Activated CD8-positive, alpha-beta T cell treated with anti-CD3 and anti-CD28 coated beads for 36 hours (primary cell): ENCODE measurements at regions not wholly inside any gene's neighbourhood (a gene's known extent, or its start where the extent isn't known, plus 50 kb on each side); places are given as distances from the start of the nearest gene placed in this dataset.

Source experiments
- ATAC-seq: fragments of 200-7000 bp; cut with Tn5 transposase; one replicate; pipeline ENCODE4 v1.10.0; 2021; ENCODE audit warnings: mild to moderate bottlenecking, moderate library complexity
- CTCF ChIA-PET: fragments of 350-600 bp; sonication (Branson Sonifier 250); formaldehyde crosslinking; loops from one replicate; lab custom pipeline; 2021; ENCODE audit warnings: antibody characterized with exemption; lab: Charles Lee
- POLR2A ChIA-PET: fragments of 350-600 bp; sonication (Branson Sonifier 250); formaldehyde crosslinking; loops from one replicate; lab custom pipeline; 2021; ENCODE audit warnings: antibody characterized with exemption; lab: Charles Lee
- DNase-seq: peaks from one replicate; pipeline ENCODE4 v3.0.0-alpha.2; 2020
- H3K27ac Mint-ChIP-seq: one replicate; pipeline ENCODE4 v1.8.0; 2021; ENCODE audit warnings: mild to moderate bottlenecking, mixed read lengths
- H3K27me3 Mint-ChIP-seq: one replicate; pipeline ENCODE4 v1.8.0; 2021; ENCODE audit warnings: mixed read lengths
- H3K36me3 Mint-ChIP-seq: one replicate; pipeline ENCODE4 v1.8.0; 2021; ENCODE audit warnings: low read depth, mixed read lengths
- H3K4me1 Mint-ChIP-seq: one replicate; pipeline ENCODE4 v1.8.0; 2021; ENCODE audit warnings: low read depth, mixed read lengths
- H3K4me3 Mint-ChIP-seq: one replicate; pipeline ENCODE4 v1.8.0; 2021; ENCODE audit warnings: mild to moderate bottlenecking, moderate library complexity, mixed read lengths
- H3K9me3 Mint-ChIP-seq: one replicate; pipeline ENCODE4 v1.8.0; 2021; ENCODE audit warnings: mixed read lengths
- intact Hi-C: fragments of 100-400 bp; cut with micrococcal nuclease; formaldehyde crosslinking; loops from one replicate; pipeline ENCODE4 v1.10.0; 2022
- TF ChIP-seq, protein P1 (sequence below): fragments of 200-600 bp; IDR thresholded peaks from one replicate; pipeline ENCODE4 v1.8.0; 2022; ENCODE audit warnings: antibody characterized with exemption, mild to moderate bottlenecking

GRCh38 chr3:109596991-109597390 is 259.6 kb upstream of the DPPA4 start:
- TF ChIP-seq, protein P1, sequence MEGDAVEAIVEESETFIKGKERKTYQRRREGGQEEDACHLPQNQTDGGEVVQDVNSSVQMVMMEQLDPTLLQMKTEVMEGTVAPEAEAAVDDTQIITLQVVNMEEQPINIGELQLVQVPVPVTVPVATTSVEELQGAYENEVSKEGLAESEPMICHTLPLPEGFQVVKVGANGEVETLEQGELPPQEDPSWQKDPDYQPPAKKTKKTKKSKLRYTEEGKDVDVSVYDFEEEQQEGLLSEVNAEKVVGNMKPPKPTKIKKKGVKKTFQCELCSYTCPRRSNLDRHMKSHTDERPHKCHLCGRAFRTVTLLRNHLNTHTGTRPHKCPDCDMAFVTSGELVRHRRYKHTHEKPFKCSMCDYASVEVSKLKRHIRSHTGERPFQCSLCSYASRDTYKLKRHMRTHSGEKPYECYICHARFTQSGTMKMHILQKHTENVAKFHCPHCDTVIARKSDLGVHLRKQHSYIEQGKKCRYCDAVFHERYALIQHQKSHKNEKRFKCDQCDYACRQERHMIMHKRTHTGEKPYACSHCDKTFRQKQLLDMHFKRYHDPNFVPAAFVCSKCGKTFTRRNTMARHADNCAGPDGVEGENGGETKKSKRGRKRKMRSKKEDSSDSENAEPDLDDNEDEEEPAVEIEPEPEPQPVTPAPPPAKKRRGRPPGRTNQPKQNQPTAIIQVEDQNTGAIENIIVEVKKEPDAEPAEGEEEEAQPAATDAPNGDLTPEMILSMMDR, result no peak
- ATAC-seq, result no peak
- CTCF ChIA-PET, result no interaction called here
- Mint-ChIP-seq H3K4me3 (no peak overlapping the region), H3K36me3 (no peaks in the 10 kb centered on the region), H3K27ac (no peak overlapping the region), H3K4me1 (no peaks in the 10 kb centered on the region), H3K9me3 (no peaks in the 10 kb centered on the region), H3K27me3 (peaks cover 6% of the 10 kb centered on the region)
- POLR2A ChIA-PET, result no interaction called here
- intact Hi-C loops, result no loop called here
- no peak for DNase-seq

DNA sequence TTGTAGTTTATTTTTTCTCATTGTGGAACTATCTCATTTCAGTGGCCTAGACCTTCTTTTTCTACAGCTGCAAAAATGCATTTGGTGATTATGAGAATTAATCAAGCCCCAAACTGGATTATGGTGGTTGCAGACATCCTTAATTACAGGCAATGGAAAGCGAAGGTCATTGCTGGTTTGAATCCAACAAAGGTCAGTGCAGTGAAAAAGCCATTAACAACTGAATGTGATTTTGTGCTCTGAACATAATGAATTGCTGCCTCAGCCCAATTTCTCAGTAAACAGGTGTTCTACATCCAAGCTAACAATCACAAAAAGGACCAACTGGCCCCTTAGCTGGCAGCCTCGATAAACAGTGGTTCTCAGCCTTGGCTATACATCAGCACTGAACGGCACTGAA is 260.1 kb upstream of the DPPA4 start:
- no peaks in the 10 kb centered on the region for H3K9me3 Mint-ChIP-seq
- no peak overlapping the region for H3K4me3 Mint-ChIP-seq
- peaks cover 6% of the 10 kb centered on the region for H3K27me3 Mint-ChIP-seq
- H3K36me3 Mint-ChIP-seq, result no peaks in the 10 kb centered on the region
- DNase-seq, result no peak
- POLR2A ChIA-PET, result no interaction called here
- TF ChIP-seq, protein P1, result no peak
- no peak overlapping the region for H3K27ac Mint-ChIP-seq
- H3K4me1 Mint-ChIP-seq, result no peaks in the 10 kb centered on the region
- intact Hi-C loops, result no loop called here
- ATAC-seq, result no peak
- CTCF ChIA-PET, result no interaction called here

GRCh38 chr3:109607897-109608296 is 270.6 kb upstream of the DPPA4 start:
- Mint-ChIP-seq H3K27ac (no peak overlapping the region), H3K27me3 (peaks cover 3% of the 10 kb centered on the region), H3K36me3 (no peaks in the 10 kb centered on the region), H3K4me3 (no peak overlapping the region), H3K9me3 (no peaks in the 10 kb centered on the region), H3K4me1 (no peaks in the 10 kb centered on the region)
- ChIA-PET POLR2A (no interaction called here), CTCF (no interaction called here)
- ATAC-seq (no peak), DNase-seq (no peak)
- intact Hi-C loops, result no loop called here
- TF ChIP-seq, protein P1, result no peak

DNA sequence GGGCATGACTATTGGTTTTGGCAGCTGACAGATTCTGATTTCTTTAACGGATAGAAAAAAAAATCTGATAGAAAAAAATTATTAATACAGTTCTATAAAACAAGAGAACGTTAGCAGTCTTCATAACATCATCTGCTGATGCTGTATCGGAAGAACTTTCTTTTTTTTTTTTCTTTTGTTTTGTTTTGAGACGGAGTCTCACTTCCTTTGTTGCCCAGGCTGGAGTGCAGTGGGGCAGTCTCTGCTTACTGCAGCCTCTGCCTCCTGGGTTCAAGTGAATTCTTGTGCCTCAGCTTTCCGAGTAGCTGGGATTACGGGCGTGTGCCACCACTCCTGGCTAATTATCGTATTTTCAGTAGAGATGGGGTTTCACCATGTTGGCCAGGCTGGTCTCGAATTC is 271.2 kb upstream of the DPPA4 start:
- ChIA-PET POLR2A (no interaction called here), CTCF (no interaction called here)
- H3K4me3 Mint-ChIP-seq, result no peak overlapping the region
- no peaks in the 10 kb centered on the region for H3K4me1 Mint-ChIP-seq
- no peaks in the 10 kb centered on the region for H3K9me3 Mint-ChIP-seq
- intact Hi-C loops, result no loop called here
- no peaks in the 10 kb centered on the region for H3K36me3 Mint-ChIP-seq
- DNase-seq (no peak), ATAC-seq (no peak)
- H3K27ac Mint-ChIP-seq, result no peak overlapping the region
- TF ChIP-seq, protein P1, result no peak
- no peaks in the 10 kb centered on the region for H3K27me3 Mint-ChIP-seq

DNA sequence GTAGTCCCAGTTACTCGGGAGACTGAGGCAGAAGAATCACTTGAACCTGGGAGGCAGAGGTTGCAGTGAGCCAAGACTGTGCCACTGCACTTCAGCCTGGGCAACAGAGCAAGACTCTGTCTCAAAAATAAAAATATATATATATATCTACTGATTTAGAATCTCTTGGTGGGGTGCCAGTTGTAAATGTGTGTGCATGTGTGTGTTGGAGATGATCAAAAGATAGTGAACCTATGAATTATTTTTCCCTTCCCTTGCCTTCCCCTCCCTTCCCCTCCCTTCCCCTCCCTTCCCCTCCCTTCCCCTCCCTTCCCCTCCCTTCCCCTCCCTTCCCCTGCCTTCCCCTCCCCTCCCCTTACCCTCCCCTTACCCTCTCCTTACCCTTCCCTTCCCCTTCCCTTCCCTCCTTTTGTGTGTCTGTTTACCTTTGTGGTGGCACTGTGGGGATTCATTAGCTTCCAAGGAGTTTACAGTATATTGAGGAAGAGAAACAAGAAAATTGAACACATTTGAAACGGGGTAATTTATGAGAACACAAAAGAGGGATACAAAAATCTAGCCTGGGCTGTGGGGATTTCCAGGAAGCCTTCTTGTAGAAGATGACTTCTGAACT is 281.5 kb upstream of the DPPA4 start:
- ChIA-PET POLR2A (no interaction called here), CTCF (no interaction called here)
- no peak for ATAC-seq
- no peak overlapping the region for H3K4me3 Mint-ChIP-seq
- H3K9me3 Mint-ChIP-seq, result no peaks in the 10 kb centered on the region
- no peak overlapping the region for H3K27ac Mint-ChIP-seq
- intact Hi-C loops, result no loop called here
- H3K27me3 Mint-ChIP-seq, result no peaks in the 10 kb centered on the region
- TF ChIP-seq, protein P1, result no peak
- no peak for DNase-seq
- no peaks in the 10 kb centered on the region for H3K36me3 Mint-ChIP-seq
- no peaks in the 10 kb centered on the region for H3K4me1 Mint-ChIP-seq
